GM23338 (cell line): ENCODE measurements at regions not wholly inside any gene's neighbourhood (a gene's known extent, or its start where the extent isn't known, plus 50 kb on each side); places are given as distances from the start of the nearest gene placed in this dataset.

Source experiments
- CTCF ChIP-seq, 2 experiments: fragments of 200-600 bp in 1 of 2; sonication (generic) in 1 of 2; conservative IDR thresholded peaks; 2 replicates each; pipeline versions ENCODE4 v1.5.1 to v1.6.1; 2016 to 2017; ENCODE audit warnings: antibody characterized with exemption in 2 of 2, low read depth in 2 of 2, mild to moderate bottlenecking in 2 of 2, moderate library complexity in 1 of 2
- EZH2 ChIP-seq: fragments of 200-600 bp; sonication (generic); IDR thresholded peaks from one replicate; pipeline ENCODE4 v1.8.0; 2017; ENCODE audit warnings: antibody characterized with exemption, mild to moderate bottlenecking, low read depth; ENCODE audit not compliant: unreplicated experiment
- EZH2phosphoT487 ChIP-seq: fragments of 200-600 bp; sonication (generic); IDR thresholded peaks from one replicate; pipeline ENCODE4 v1.8.1; 2018; ENCODE audit warnings: antibody characterized with exemption; ENCODE audit not compliant: unreplicated experiment
- JUNB ChIP-seq: IDR thresholded peaks from one replicate; pipeline ENCODE4 v1.6.1; 2016; ENCODE audit warnings: antibody characterized with exemption; ENCODE audit not compliant: unreplicated experiment
- POLR2AphosphoS5 ChIP-seq: IDR thresholded peaks from 2 replicates; pipeline ENCODE4 v1.6.1; 2016; ENCODE audit warnings: antibody characterized with exemption, low read depth
- REST ChIP-seq: IDR thresholded peaks from one replicate; pipeline ENCODE4 v1.6.1; 2018; ENCODE audit warnings: antibody characterized with exemption; ENCODE audit not compliant: unreplicated experiment
- ZNF462 ChIP-seq: fragments of 250-450 bp; sonication (Bioruptor Pico); IDR thresholded peaks from 2 replicates; pipeline ENCODE4 v1.5.0; 2020; ENCODE audit warnings: mild to moderate bottlenecking, moderate library complexity

- no peak for TF ChIP-seq EZH2phosphoT487
- no peak for TF ChIP-seq CTCF (conservative IDR thresholded peaks at IDR 0.05; ENCODE audit: low read depth in 2 of 2)
- no peak for TF ChIP-seq REST
- no peak for TF ChIP-seq EZH2
- no peak for TF ChIP-seq POLR2AphosphoS5
- no peak for TF ChIP-seq ZNF462 (CRISPR knock-in tag)
- no peak for TF ChIP-seq JUNB
These were observed 140.3 kb downstream of the LYPLAL1 start for GRCh38 chr1:219313961-219314360.
